Cerebellar cortex (tissue), 1 donor: ENCODE measurements at regions not wholly inside any gene's neighbourhood (a gene's known extent, or its start where the extent isn't known, plus 50 kb on each side); places are given as distances from the start of the nearest gene placed in this dataset.
"Not testable (repeated sequence)": the region's sequence is repeated elsewhere in the genome, so short reads cannot be mapped to it uniquely, and the experiment has no call there.

ENCODE experiments used
- DNase-seq: peaks from one replicate; pipeline ENCODE4 v3.0.0-alpha.2; 2015; ENCODE audit warnings: low spot score

GRCh38 chr14:66273261-66273832 lies 212.8 kb upstream of the CCDC196 start:
- DNase-seq, result no peak

- not testable (repeated sequence) for DNase-seq
Observed at GRCh38 chr14:66278418-66278817, 207.8 kb upstream of the CCDC196 start.

GRCh38 chr14:66281036-66281776 lies 205.0 kb upstream of the CCDC196 start:
- no peak for DNase-seq

GRCh38 chr14:66284346-66284745 lies 201.8 kb upstream of the CCDC196 start:
- DNase-seq, result no peak

GRCh38 chr14:66288511-66288910 lies 197.7 kb upstream of the CCDC196 start:
- no peak for DNase-seq

GRCh38 chr14:66291756-66292155 lies 194.4 kb upstream of the CCDC196 start:
- DNase-seq, result no peak

GRCh38 chr14:66293533-66294105 lies 192.6 kb upstream of the CCDC196 start:
- DNase-seq, result no peak

GRCh38 chr14:66295386-66295785 lies 190.8 kb upstream of the CCDC196 start:
- DNase-seq, result no peak

GRCh38 chr14:66300886-66301285 lies 185.3 kb upstream of the CCDC196 start:
- DNase-seq, result no peak

GRCh38 chr14:66306101-66306500 lies 180.1 kb upstream of the CCDC196 start:
- no peak for DNase-seq

- DNase-seq, result no peak
Observed at GRCh38 chr14:66311058-66311457, 175.1 kb upstream of the CCDC196 start.

GRCh38 chr14:66311990-66312389 lies 174.2 kb upstream of the CCDC196 start:
- DNase-seq, result peak; percentile 44

- DNase-seq, result no peak
Observed at GRCh38 chr14:66312451-66312850, 173.7 kb upstream of the CCDC196 start.

- DNase-seq, result no peak
Observed at GRCh38 chr14:66315098-66315497, 171.1 kb upstream of the CCDC196 start.

GRCh38 chr14:66315548-66315947 lies 170.6 kb upstream of the CCDC196 start:
- no peak for DNase-seq

GRCh38 chr14:66322564-66322963 lies 163.6 kb upstream of the CCDC196 start:
- no peak for DNase-seq

GRCh38 chr14:66330228-66330627 lies 155.9 kb upstream of the CCDC196 start:
- DNase-seq, result no peak

GRCh38 chr14:66330916-66331315 lies 155.3 kb upstream of the CCDC196 start:
- DNase-seq, result no peak

GRCh38 chr14:66333293-66333692 lies 152.9 kb upstream of the CCDC196 start:
- not testable (repeated sequence) for DNase-seq

- no peak for DNase-seq
Observed at GRCh38 chr14:66341239-66341638, 144.9 kb upstream of the CCDC196 start.

- DNase-seq, result no peak
Observed at GRCh38 chr14:66345986-66346385, 140.2 kb upstream of the CCDC196 start.

GRCh38 chr14:66351310-66351709 lies 134.9 kb upstream of the CCDC196 start:
- DNase-seq, result no peak

- DNase-seq, result peak; percentile 88
Observed at GRCh38 chr14:66359500-66359899, 126.7 kb upstream of the CCDC196 start.
